TTC549 (cell line): ENCODE measurements at regions not wholly inside any gene's neighbourhood (a gene's known extent, or its start where the extent isn't known, plus 50 kb on each side); places are given as distances from the start of the nearest gene placed in this dataset.

Experiments used
- FAIRE-seq: peaks from 2 replicates; lab custom pipeline; 2012; peaks lifted over from hg19 to GRCh38; lab: Jason Lieb, UNC

GRCh38 chr9:118059484-118060278 lies 355.5 kb downstream of the TLR4 start:
- no peak for FAIRE-seq

- no peak for FAIRE-seq
Observed at GRCh38 chr9:118083161-118083560, 379.0 kb downstream of the TLR4 start.

- FAIRE-seq, result no peak
Observed at GRCh38 chr9:118088090-118088489, 383.9 kb downstream of the TLR4 start.

GRCh38 chr9:118091226-118091625 lies 387.0 kb downstream of the TLR4 start:
- no peak for FAIRE-seq

- FAIRE-seq, result no peak
Observed at GRCh38 chr9:118091711-118092500, 387.7 kb downstream of the TLR4 start.

- FAIRE-seq, result no peak
Observed at GRCh38 chr9:118094387-118094786, 390.2 kb downstream of the TLR4 start.

- FAIRE-seq, result no peak
Observed at GRCh38 chr9:118100529-118101419, 396.6 kb downstream of the TLR4 start.

- FAIRE-seq, result no peak
Observed at GRCh38 chr9:118104363-118104762, 400.2 kb downstream of the TLR4 start.

GRCh38 chr9:118108971-118109370 lies 404.8 kb downstream of the TLR4 start:
- no peak for FAIRE-seq

- FAIRE-seq, result no peak
Observed at GRCh38 chr9:118109542-118109941, 405.3 kb downstream of the TLR4 start.

GRCh38 chr9:118121361-118121760 lies 417.2 kb downstream of the TLR4 start:
- no peak for FAIRE-seq

GRCh38 chr9:118128313-118128712 lies 424.1 kb downstream of the TLR4 start:
- FAIRE-seq, result no peak

GRCh38 chr9:118129541-118129940 lies 425.3 kb downstream of the TLR4 start:
- FAIRE-seq, result no peak

- no peak for FAIRE-seq
Observed at GRCh38 chr9:118148990-118149389, 444.8 kb downstream of the TLR4 start.

- no peak for FAIRE-seq
Observed at GRCh38 chr9:118156846-118157245, 452.6 kb downstream of the TLR4 start.

GRCh38 chr9:118162716-118163115 lies 458.5 kb downstream of the TLR4 start:
- FAIRE-seq, result no peak

- no peak for FAIRE-seq
Observed at GRCh38 chr9:118163751-118164150, 459.5 kb downstream of the TLR4 start.

GRCh38 chr9:118165451-118165850 lies 461.2 kb downstream of the TLR4 start:
- no peak for FAIRE-seq

GRCh38 chr9:118170032-118170955 lies 466.1 kb downstream of the TLR4 start:
- FAIRE-seq, result no peak

GRCh38 chr9:118177241-118177640 lies 473.0 kb downstream of the TLR4 start:
- no peak for FAIRE-seq

GRCh38 chr9:118183576-118183975 lies 479.4 kb downstream of the TLR4 start:
- FAIRE-seq, result no peak
